ENCODE measurements at regions not wholly inside any gene's neighbourhood (a gene's known extent, or its start where the extent isn't known, plus 50 kb on each side); places are given as distances from the start of the nearest gene placed in this dataset.

DNA sequence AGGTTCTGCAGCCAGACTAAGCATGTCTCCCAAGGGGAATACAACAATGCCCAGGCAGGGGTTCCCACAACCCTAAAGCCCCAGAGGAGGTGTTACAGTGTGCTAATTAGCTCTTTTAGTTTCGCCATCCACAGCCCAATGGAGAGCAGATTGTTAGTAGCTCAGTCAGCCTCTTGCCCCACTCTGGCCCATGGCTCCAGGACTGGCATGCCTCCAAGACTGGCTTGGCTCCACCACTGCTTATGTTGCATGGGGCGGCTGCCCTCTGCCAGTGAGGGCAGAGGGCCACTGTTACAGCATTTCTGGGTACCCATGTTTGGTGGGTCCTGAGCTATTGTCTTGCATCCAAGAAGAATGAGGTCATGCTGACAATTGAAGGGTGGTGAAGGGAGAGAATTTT, 231.1 kb upstream of the MDFIC2 start:
- TF ChIP-seq, protein P1, sequence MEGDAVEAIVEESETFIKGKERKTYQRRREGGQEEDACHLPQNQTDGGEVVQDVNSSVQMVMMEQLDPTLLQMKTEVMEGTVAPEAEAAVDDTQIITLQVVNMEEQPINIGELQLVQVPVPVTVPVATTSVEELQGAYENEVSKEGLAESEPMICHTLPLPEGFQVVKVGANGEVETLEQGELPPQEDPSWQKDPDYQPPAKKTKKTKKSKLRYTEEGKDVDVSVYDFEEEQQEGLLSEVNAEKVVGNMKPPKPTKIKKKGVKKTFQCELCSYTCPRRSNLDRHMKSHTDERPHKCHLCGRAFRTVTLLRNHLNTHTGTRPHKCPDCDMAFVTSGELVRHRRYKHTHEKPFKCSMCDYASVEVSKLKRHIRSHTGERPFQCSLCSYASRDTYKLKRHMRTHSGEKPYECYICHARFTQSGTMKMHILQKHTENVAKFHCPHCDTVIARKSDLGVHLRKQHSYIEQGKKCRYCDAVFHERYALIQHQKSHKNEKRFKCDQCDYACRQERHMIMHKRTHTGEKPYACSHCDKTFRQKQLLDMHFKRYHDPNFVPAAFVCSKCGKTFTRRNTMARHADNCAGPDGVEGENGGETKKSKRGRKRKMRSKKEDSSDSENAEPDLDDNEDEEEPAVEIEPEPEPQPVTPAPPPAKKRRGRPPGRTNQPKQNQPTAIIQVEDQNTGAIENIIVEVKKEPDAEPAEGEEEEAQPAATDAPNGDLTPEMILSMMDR (IDR thresholded peaks at IDR 0.05), result no peak
- TF ChIP-seq JUN (IDR thresholded peaks at IDR 0.05) (no peak), POLR2AphosphoS2 (conservative IDR thresholded peaks at IDR 0.05; ENCODE audit: low read length) (no peak), MAZ (IDR thresholded peaks at IDR 0.05; ENCODE audit: borderline replicate concordance, low read depth, low read length) (no peak), RAD21 (conservative IDR thresholded peaks at IDR 0.05 in 1 of 2, IDR thresholded peaks at IDR 0.05 in 1 of 2) (no peak), MAFK (IDR thresholded peaks at IDR 0.05; ENCODE audit: partially characterized antibody) (no peak), FOSL2 (IDR thresholded peaks at IDR 0.05) (no peak), FOSL2 (CRISPR knock-in tag; IDR thresholded peaks at IDR 0.05) (no peak), CHD2 (IDR thresholded peaks at IDR 0.05; ENCODE audit: low read length, partially characterized antibody) (no peak), EP300 (IDR thresholded peaks at IDR 0.05) (no peak), BHLHE40 (IDR thresholded peaks at IDR 0.05; ENCODE audit: low read depth, low read length) (no peak), RARB (CRISPR knock-in tag; IDR thresholded peaks at IDR 0.05) (no peak), RCOR1 (IDR thresholded peaks at IDR 0.05; ENCODE audit: low read depth, low read length) (no peak), TP53 (CRISPR knock-in tag; IDR thresholded peaks at IDR 0.05) (no peak)

Measured in A549 (cell line).